Stimulated activated CD4-positive, alpha-beta T cell treated with anti-CD3 and anti-CD28 coated beads, Interleukin-2, amount 100 ng/mL, for 4 hours (primary cell): ENCODE measurements at regions not wholly inside any gene's neighbourhood (a gene's known extent, or its start where the extent isn't known, plus 50 kb on each side); places are given as distances from the start of the nearest gene placed in this dataset.
A peak's percentile ranks its signal among the peaks of the same experiment; 100 is the strongest.

Source experiments
- DNase-seq: peaks from one replicate; pipeline ENCODE4 v3.0.0-alpha.2; 2020; ENCODE audit warnings: low read depth

- peak; percentile 64 for DNase-seq
These were observed 50.9 kb upstream of the APOD start for GRCh38 chr3:195634426-195635261.
